ENCODE measurements at regions not wholly inside any gene's neighbourhood (a gene's known extent, or its start where the extent isn't known, plus 50 kb on each side); places are given as distances from the start of the nearest gene placed in this dataset.

- DNase-seq (no peak), ATAC-seq (ENCODE audit: low read depth) (no peak)
- Mint-ChIP-seq H3K27me3 (peaks cover 5% of the 10 kb centered on the region), H3K4me1 (no peaks in the 10 kb centered on the region), H3K27ac (no peak overlapping the region), H3K9me3 (ENCODE audit: insufficient read depth) (no peaks in the 10 kb centered on the region), H3K4me3 (no peak overlapping the region)
- Histone ChIP-seq H3K9me3 (ENCODE audit: control extremely low read depth in 1 of 3, control insufficient read depth in 2 of 3, insufficient read depth in 1 of 3, low read length in 2 of 3) (peaks cover 0 to under 1% (median 0%) of the 10 kb centered on the region in 3 donors), H3K27ac (ENCODE audit: low read length in 2 of 2) (no peak overlapping the region), H4K20me1 (ENCODE audit: control insufficient read depth, insufficient read depth, low read length, poor library complexity, severe bottlenecking) (no peaks in the 10 kb centered on the region), H3K27me3 (replicated peaks in 1 of 4; ENCODE audit: control extremely low read depth in 1 of 4, control insufficient read depth in 3 of 4, insufficient read depth in 4 of 4, low read length in 3 of 4) (no peaks in the 10 kb centered on the region), H3K79me2 (ENCODE audit: control insufficient read depth, insufficient read depth, low read length) (no peaks in the 10 kb centered on the region), H3K36me3 (replicated peaks in 1 of 2; ENCODE audit: control extremely low read depth in 1 of 2, control insufficient read depth in 1 of 2, extremely low read depth in 1 of 2, insufficient read depth in 2 of 2, low read length in 1 of 2) (no peaks in the 10 kb centered on the region), H3K9ac (ENCODE audit: low read length) (no peak overlapping the region), H3K4me3 (ENCODE audit: control extremely low read depth in 1 of 5, extremely low read depth in 1 of 5, insufficient read depth in 1 of 5, low read depth in 2 of 5, low read length in 4 of 5) (no peak overlapping the region), H2AFZ (ENCODE audit: insufficient read depth, low read depth, low read length, poor library complexity, severe bottlenecking) (no peak overlapping the region), H3K4me2 (replicated peaks; ENCODE audit: low read depth, low read length, poor library complexity, severe bottlenecking) (no peak overlapping the region), H3K4me1 (ENCODE audit: control insufficient read depth in 2 of 2, insufficient read depth in 2 of 2, low read length in 2 of 2) (no peaks in the 10 kb centered on the region)
- TF ChIP-seq EZH2 (IDR thresholded peaks at IDR 0.05; ENCODE audit: borderline replicate concordance, insufficient read depth, low read depth, low read length, poor library complexity, severe bottlenecking) (no peak), CTCF (IDR thresholded peaks at IDR 0.05) (no peak)
- ChIA-PET CTCF (no interaction called here), POLR2A (no interaction called here)
- intact Hi-C loops (cut with micrococcal nuclease) = no loop called here
- no CpG with 5 or more reads among the region's 1 CpG for WGBS (ENCODE audit: insufficient coverage)
These were observed 100.9 kb upstream of the CCN2 start for GRCh38 chr6:132052096-132052495.

- Histone ChIP-seq H3K79me2 (ENCODE audit: control insufficient read depth, insufficient read depth, low read length) (no peaks in the 10 kb centered on the region), H3K27me3 (replicated peaks in 1 of 4; ENCODE audit: control extremely low read depth in 1 of 4, control insufficient read depth in 3 of 4, insufficient read depth in 4 of 4, low read length in 3 of 4) (peaks cover 0 to 5% (median 0%) of the 10 kb centered on the region in 4 experiments), H3K4me1 (ENCODE audit: control insufficient read depth in 2 of 2, insufficient read depth in 2 of 2, low read length in 2 of 2) (no peaks in the 10 kb centered on the region), H3K27ac (ENCODE audit: low read length in 2 of 2) (no peak overlapping the region), H3K9ac (ENCODE audit: low read length) (no peak overlapping the region), H3K4me3 (ENCODE audit: control extremely low read depth in 1 of 5, extremely low read depth in 1 of 5, insufficient read depth in 1 of 5, low read depth in 2 of 5, low read length in 4 of 5) (no peak overlapping the region), H3K36me3 (replicated peaks in 1 of 2; ENCODE audit: control extremely low read depth in 1 of 2, control insufficient read depth in 1 of 2, extremely low read depth in 1 of 2, insufficient read depth in 2 of 2, low read length in 1 of 2) (no peaks in the 10 kb centered on the region), H2AFZ (ENCODE audit: insufficient read depth, low read depth, low read length, poor library complexity, severe bottlenecking) (no peak overlapping the region), H3K9me3 (ENCODE audit: control extremely low read depth in 1 of 3, control insufficient read depth in 2 of 3, insufficient read depth in 1 of 3, low read length in 2 of 3) (no peaks in the 10 kb centered on the region), H3K4me2 (replicated peaks; ENCODE audit: low read depth, low read length, poor library complexity, severe bottlenecking) (no peak overlapping the region), H4K20me1 (ENCODE audit: control insufficient read depth, insufficient read depth, low read length, poor library complexity, severe bottlenecking) (no peaks in the 10 kb centered on the region)
- CTCF ChIA-PET = no interaction called here
- H3K9me3 Mint-ChIP-seq (ENCODE audit: insufficient read depth) = no peaks in the 10 kb centered on the region
- TF ChIP-seq CTCF (IDR thresholded peaks at IDR 0.05) (no peak), EZH2 (IDR thresholded peaks at IDR 0.05; ENCODE audit: borderline replicate concordance, insufficient read depth, low read depth, low read length, poor library complexity, severe bottlenecking) (no peak)
- peaks cover 5% of the 10 kb centered on the region for H3K27me3 Mint-ChIP-seq
- no peak overlapping the region for H3K27ac Mint-ChIP-seq
- ATAC-seq (ENCODE audit: low read depth) (no peak), DNase-seq (no peak)
- intact Hi-C loops (cut with micrococcal nuclease) = no loop called here
- POLR2A ChIA-PET = no interaction called here
- H3K4me1 Mint-ChIP-seq = no peaks in the 10 kb centered on the region
- WGBS (ENCODE audit: insufficient coverage) = no CpG with 5 or more reads among the region's 1 CpG
- no peak overlapping the region for H3K4me3 Mint-ChIP-seq
These were observed 94.7 kb upstream of the CCN2 start for GRCh38 chr6:132045877-132046276.

Measured in B cell (primary cell).